RCC 7860 (cell line): ENCODE measurements at regions not wholly inside any gene's neighbourhood (a gene's known extent, or its start where the extent isn't known, plus 50 kb on each side); places are given as distances from the start of the nearest gene placed in this dataset.
"Not testable (repeated sequence)": the region's sequence is repeated elsewhere in the genome, so short reads cannot be mapped to it uniquely, and the experiment has no call there.

Experiments used
- DNase-seq: peaks from one replicate; pipeline ENCODE4 v3.0.0-alpha.2; 2015; ENCODE audit warnings: low spot score
- FAIRE-seq: peaks from 2 replicates; lab custom pipeline; 2012; peaks lifted over from hg19 to GRCh38; lab: Jason Lieb, UNC

- DNase-seq (no peak), FAIRE-seq (no peak)
These were observed 74.6 kb downstream of the AASDHPPT start for GRCh38 chr11:106152013-106152412.

- DNase-seq (no peak), FAIRE-seq (no peak)
These were observed 75.4 kb downstream of the AASDHPPT start for GRCh38 chr11:106152824-106153223.

- FAIRE-seq, result peak; percentile 55
- DNase-seq, result no peak
These were observed 79.0 kb downstream of the AASDHPPT start for GRCh38 chr11:106156290-106156937.

- DNase-seq (no peak), FAIRE-seq (no peak)
These were observed 80.9 kb downstream of the AASDHPPT start for GRCh38 chr11:106158406-106158805.

- DNase-seq (no peak), FAIRE-seq (no peak)
These were observed 82.4 kb downstream of the AASDHPPT start for GRCh38 chr11:106159836-106160235.

- FAIRE-seq, result no peak
These were observed 83.0 kb downstream of the AASDHPPT start for GRCh38 chr11:106160494-106160893.

GRCh38 chr11:106161775-106162634 is 84.5 kb downstream of the AASDHPPT start:
- DNase-seq (no peak), FAIRE-seq (no peak)

More at GRCh38 chr11:106160494-106160893, 83.0 kb downstream of the AASDHPPT start:
- no peak for DNase-seq

- FAIRE-seq (no peak), DNase-seq (no peak)
These were observed 89.6 kb downstream of the AASDHPPT start for GRCh38 chr11:106167085-106167484.

- no peak for DNase-seq
- no peak for FAIRE-seq
These were observed 95.0 kb downstream of the AASDHPPT start for GRCh38 chr11:106172386-106172991.

GRCh38 chr11:106173291-106173690 is 95.8 kb downstream of the AASDHPPT start:
- FAIRE-seq, result no peak

GRCh38 chr11:106174003-106174402 is 96.5 kb downstream of the AASDHPPT start:
- DNase-seq, FAIRE-seq: not testable (repeated sequence)

More at GRCh38 chr11:106173291-106173690, 95.8 kb downstream of the AASDHPPT start:
- DNase-seq, result no peak

GRCh38 chr11:106176817-106177216 is 99.4 kb downstream of the AASDHPPT start:
- DNase-seq, result no peak
- no peak for FAIRE-seq

GRCh38 chr11:106177311-106177710 is 99.8 kb downstream of the AASDHPPT start:
- DNase-seq (no peak), FAIRE-seq (no peak)

- FAIRE-seq, result no peak
These were observed 100.9 kb downstream of the AASDHPPT start for GRCh38 chr11:106178361-106178760.

GRCh38 chr11:106179048-106179447 is 101.6 kb downstream of the AASDHPPT start:
- no peak for DNase-seq
- no peak for FAIRE-seq

More at GRCh38 chr11:106178361-106178760, 100.9 kb downstream of the AASDHPPT start:
- no peak for DNase-seq

GRCh38 chr11:106186630-106187029 is 109.2 kb downstream of the AASDHPPT start:
- FAIRE-seq, result no peak
- no peak for DNase-seq

GRCh38 chr11:106187860-106188456 is 110.5 kb downstream of the AASDHPPT start:
- DNase-seq, result no peak
- FAIRE-seq, result no peak

- FAIRE-seq (no peak), DNase-seq (no peak)
These were observed 116.5 kb downstream of the AASDHPPT start for GRCh38 chr11:106193956-106194355.

GRCh38 chr11:106197438-106197837 is 120.0 kb downstream of the AASDHPPT start:
- FAIRE-seq (no peak), DNase-seq (no peak)

GRCh38 chr11:106202935-106203620 is 125.6 kb downstream of the AASDHPPT start:
- FAIRE-seq (no peak), DNase-seq (no peak)

- DNase-seq (no peak), FAIRE-seq (no peak)
These were observed 131.3 kb downstream of the AASDHPPT start for GRCh38 chr11:106208760-106209159.
